Umbilical cord (tissue), 1 donor: ENCODE measurements at regions not wholly inside any gene's neighbourhood (a gene's known extent, or its start where the extent isn't known, plus 50 kb on each side); places are given as distances from the start of the nearest gene placed in this dataset.

Experiments used
- DNase-seq: peaks from one replicate; pipeline ENCODE4 v3.0.0-alpha.2; 2015; ENCODE audit warnings: low spot score

GRCh38 chr10:36700123-36700522 lies 425.3 kb upstream of the ANKRD30A start:
- no peak for DNase-seq

GRCh38 chr10:36692759-36693158 lies 432.6 kb upstream of the ANKRD30A start:
- no peak for DNase-seq

DNA sequence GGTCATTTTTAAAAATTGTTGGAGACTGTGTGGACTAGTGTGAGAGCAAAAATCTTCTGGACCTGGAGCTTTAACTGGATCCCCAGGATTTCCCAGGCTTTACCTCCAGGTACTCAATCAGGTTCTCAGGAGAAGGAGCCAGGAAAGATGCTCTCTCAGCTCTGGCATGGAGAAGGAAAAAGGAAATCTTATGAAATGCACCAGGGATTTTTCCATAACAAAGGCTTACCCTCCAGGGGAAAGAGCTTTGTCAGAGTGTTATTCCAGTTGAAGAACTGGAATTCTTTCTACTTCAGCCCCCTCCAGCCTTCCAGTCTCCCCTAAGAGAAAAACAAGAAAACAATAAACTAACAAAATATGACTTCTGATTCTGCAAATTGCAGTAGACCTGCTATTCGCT lies 436.7 kb upstream of the ANKRD30A start:
- no peak for DNase-seq

- no peak for DNase-seq
These were observed 442.0 kb upstream of the ANKRD30A start for GRCh38 chr10:36683421-36683820.

GRCh38 chr10:36681751-36682632 lies 443.4 kb upstream of the ANKRD30A start:
- DNase-seq: no peak

DNA sequence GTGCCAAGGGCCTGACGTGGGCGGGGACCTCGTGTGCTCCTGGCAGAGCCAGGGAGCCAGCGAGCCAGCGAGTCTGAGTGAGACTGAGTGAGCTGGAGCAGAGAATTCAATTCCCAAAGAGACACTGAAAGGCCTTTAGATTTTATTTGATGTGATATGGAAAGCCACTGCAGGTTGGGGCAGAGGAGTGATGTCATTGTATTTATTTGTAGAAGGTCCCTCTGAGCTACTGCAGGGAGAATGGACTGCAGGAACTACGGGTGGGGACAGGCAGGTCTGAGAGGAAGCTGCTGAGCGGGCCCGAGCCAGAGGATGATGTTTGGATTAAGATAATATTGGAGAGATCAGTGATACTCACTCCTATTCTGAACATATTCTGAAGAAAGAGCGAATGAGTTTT lies 445.8 kb upstream of the ANKRD30A start:
- DNase-seq: no peak

GRCh38 chr10:36677431-36677768 lies 448.0 kb upstream of the ANKRD30A start:
- DNase-seq: no peak

DNA sequence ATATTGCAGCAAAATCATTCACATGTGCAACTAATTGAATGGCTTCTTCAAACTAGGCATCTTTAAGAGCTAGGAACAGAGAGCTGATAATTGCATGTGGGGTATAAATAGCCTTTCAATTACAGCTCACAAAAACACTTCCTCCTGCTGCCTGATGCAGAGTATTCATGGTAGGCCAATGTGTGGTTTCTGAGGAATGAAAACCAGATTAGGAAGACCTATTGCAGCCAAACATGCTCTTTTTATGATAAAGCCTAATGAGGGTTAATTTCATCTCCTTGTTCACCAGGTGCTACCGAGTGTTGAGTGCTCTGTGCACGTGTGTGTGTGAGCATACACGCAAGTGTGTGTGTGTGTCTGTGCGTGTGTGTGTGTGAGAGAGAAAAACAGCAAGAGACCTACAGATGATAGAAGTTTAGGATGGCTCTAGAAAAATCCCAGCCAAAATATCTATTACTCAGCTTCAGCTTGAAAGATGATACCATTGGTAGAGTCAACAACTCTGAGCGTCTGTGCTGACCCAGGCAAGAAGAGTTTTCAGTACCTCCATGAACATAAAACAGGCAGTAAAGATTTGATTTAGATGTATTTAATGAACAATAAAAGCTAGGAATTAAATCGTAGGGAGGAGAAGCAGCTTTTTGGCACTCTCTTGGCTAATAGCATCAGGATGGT lies 448.5 kb upstream of the ANKRD30A start:
- DNase-seq: no peak

DNA sequence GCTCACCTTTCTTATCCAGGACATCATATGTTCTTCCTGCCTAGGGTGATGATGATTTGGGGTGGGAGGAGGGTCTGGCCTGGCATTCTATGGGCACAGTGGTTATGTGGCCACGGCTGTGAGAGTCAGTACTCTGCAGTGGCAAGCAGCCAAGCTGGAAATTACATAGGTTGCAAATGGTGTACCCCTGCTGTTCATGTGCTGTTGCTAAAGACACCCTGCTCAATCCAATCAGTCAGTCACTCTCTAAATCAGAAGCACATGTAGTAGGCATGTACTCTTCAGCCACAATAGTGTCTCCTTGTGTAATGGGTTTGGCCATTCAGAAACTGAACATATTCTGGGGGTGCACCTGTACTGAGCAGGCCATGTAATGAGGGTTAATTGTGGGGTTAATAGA lies 449.1 kb upstream of the ANKRD30A start:
- DNase-seq: no peak

DNA sequence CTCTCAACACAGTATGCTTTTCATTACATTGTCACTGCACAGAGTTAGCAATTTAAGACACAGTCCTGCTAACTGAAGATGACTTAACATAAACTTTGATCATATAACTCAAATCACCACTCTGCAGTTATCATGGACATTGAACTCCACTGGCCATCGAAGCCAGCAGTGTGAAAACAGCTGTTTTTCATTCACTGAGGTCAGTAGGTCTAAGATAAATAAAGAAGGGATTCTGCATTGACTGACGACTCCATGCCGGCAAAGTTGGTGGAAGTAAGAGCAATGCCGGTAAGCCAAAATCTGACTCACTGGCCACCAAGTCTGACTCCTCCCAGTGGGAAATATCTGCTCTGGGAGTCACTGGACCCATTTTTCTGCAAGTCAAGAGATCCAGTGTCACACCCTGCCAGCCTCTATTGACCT lies 449.9 kb upstream of the ANKRD30A start:
- no peak for DNase-seq

GRCh38 chr10:36671607-36672006 lies 453.8 kb upstream of the ANKRD30A start:
- DNase-seq: peak; percentile 34

- DNase-seq: peak; percentile 20
These were observed 454.6 kb upstream of the ANKRD30A start for GRCh38 chr10:36670621-36671402.

DNA sequence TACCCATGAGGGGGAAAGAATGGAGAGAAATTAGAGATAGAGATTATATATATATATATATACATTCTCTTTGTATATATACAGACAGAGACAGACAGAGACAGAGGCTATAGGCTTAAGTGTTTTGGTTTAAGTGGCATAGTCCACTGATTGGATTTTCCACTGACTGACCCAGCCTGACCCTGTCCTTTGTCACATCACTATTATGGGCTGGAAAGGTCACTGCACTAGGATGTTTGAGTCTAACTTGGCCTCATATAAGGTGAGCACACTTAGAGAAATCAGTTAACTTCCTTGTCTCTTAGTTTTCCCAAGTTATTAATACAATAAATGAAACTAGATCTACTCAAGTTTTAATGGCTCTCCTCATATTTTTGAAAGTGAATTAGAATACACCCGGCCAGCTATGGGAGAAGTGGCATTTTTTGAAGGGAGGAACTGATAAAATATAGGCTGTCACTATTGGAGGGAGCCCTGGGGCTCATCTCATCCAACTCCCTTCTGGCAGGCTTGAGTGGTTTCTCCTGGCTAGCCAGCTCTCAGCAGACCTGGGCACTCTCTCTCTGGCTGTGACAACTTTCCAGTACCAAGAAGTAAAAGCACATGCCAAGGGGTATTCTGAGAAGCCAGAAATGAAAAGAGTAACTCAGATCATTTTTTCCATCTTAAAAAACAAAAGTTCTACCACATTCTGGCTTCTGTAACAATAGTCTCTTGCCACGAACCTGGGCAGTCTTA lies 455.6 kb upstream of the ANKRD30A start:
- peak; percentile 7 for DNase-seq

- DNase-seq: peak; percentile 17
These were observed 458.9 kb upstream of the ANKRD30A start for GRCh38 chr10:36666451-36666850.

DNA sequence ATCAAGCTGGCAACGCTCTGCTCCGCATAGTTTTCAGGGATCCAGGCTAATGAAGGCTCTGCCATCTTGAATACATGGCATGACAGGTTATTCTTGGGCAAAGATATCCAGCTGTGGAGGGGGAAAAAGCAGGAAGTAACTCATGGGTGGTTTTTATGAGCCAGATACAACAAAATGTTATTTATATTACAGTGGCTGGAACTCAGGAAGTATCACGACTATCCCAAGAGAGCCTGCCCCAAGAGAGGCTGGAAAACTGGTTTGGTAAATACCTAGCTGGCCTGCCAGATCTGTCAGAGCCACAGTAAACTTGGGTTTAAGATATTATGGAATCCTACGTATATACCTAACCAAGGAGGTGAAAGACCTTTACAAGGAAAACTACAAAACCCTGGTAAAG lies 462.8 kb upstream of the ANKRD30A start:
- no peak for DNase-seq

GRCh38 chr10:36650274-36650673 lies 475.1 kb upstream of the ANKRD30A start:
- no peak for DNase-seq

DNA sequence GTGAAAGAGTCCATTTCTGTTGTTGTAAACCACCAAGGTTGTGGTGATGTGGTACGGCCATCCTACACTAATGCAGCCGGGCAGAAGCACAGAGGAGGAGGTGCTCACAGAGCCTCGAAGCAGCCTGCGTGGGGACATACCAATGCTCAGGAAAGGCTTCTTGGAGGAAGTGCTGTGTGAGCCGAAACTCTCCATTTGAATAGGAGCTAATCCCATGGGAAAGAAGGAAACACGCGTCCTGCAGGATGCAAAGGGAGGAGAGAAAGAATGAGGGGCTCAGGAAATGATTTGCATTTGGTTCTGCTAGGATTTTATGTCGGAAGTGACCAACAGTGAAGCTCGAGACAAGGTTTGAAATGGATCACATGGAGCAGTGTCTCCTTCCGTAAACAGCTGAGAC lies 477.9 kb upstream of the ANKRD30A start:
- no peak for DNase-seq

GRCh38 chr10:36640626-36641025 lies 484.8 kb upstream of the ANKRD30A start:
- DNase-seq: no peak

DNA sequence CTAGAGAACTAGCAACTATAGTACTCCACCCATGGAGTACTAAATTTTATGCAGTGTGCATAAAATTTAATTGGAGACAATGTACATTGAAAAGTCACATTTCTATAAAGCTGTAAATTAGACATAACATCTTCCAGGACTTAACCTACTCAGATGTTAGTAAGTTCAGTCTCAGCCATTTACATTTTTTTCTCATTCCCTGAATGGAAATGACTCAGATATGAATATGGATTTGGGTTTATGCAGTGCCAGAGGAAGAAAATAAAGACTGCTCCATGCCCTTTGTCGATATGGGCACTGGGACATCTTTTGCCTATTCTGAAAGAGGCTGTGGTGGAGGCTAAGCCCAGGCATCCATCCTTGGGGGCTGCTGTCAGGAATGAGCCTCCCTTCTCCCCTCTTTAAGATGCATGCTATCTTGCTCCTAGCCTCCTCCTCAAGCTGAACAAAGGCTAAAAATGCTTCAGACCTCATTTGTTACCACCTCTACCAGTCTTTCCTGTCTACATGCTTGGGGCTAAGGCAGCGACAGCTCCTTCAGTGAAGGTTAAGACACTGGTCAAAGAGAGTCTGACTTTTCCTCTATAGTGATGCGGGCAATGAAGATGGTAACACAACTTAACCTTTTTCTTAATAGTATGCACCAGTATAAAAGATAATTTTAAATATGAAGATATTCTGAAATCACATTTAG lies 486.8 kb upstream of the ANKRD30A start:
- DNase-seq: no peak

- DNase-seq: no peak
These were observed 488.5 kb upstream of the ANKRD30A start for GRCh38 chr10:36636879-36637278.

GRCh38 chr10:36636285-36636839 lies 489.0 kb upstream of the ANKRD30A start:
- DNase-seq: no peak
